Stimulated activated CD8-positive, alpha-beta memory T cell treated with anti-CD3 and anti-CD28 coated beads, Interleukin-15, amount 100 ng/mL, for 1 hour (primary cell): ENCODE measurements at regions not wholly inside any gene's neighbourhood (a gene's known extent, or its start where the extent isn't known, plus 50 kb on each side); places are given as distances from the start of the nearest gene placed in this dataset.
"Not testable (repeated sequence)": the region's sequence is repeated elsewhere in the genome, so short reads cannot be mapped to it uniquely, and the experiment has no call there.

Source experiments
- DNase-seq: peaks from one replicate; pipeline ENCODE4 v3.0.0-alpha.2; 2020; ENCODE audit warnings: low read depth

- no peak for DNase-seq
These were observed 193.3 kb upstream of the PHF14 start for GRCh38 chr7:10780400-10780747.

DNA sequence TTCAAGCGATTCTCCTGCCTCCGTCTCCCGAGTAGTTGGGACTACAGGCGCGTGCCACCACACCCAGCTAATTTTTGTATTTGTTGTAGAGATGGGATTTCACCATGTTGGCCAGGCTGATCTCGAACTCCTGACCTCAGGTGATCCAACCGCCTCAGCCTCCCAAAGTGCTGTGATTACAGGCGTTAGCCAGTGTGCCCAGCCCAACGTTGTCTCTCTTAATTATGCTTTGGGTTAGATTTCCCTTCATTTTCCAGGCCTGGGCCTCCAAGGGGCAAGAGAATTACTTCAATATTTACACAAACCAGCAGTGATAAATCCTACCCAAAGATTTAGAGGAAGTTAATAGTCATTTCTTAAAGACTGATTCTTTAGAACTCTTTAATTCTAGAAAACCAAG, 186.7 kb upstream of the PHF14 start:
- DNase-seq, result not testable (repeated sequence)

GRCh38 chr7:10789170-10789569, 184.5 kb upstream of the PHF14 start:
- DNase-seq, result no peak

DNA sequence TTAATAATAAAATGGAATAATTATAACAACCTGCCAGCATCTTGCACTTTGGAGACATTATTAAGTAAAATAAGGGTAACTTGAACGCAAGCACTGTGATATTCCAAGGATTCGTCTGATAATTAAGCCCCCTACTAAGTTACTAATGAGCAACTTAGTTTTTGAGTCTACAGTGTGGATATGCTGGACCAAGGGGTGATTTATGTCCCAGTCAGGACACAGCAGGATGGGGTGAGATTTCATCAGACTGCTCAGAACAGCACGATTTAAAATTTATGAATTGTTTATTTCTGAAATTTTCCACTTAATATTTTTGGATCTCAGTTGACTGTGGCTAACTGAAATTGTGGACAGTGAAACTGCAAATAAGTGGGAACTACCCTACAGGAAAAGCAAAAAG, 182.8 kb upstream of the PHF14 start:
- no peak for DNase-seq

GRCh38 chr7:10793995-10794775, 179.5 kb upstream of the PHF14 start:
- no peak for DNase-seq

DNA sequence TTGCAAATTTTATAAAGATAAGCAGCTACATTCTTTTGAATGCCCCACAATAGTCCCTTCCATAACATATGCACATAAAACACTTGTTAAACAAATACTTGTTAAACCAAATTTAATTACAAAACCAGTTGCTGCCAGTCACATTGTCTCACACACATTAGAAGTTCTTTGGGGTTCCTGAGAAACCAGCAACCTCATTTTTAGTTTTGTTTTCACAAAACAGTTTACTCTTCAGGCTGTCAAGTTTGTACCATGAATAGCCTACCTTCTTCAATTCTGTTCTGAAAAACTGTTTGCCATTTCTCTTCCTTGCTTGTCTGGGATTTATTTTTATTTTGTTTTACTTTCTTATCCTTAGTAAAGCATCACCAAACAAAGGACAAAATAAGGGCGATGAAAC, 176.5 kb upstream of the PHF14 start:
- no peak for DNase-seq

GRCh38 chr7:10798044-10798443, 175.6 kb upstream of the PHF14 start:
- no peak for DNase-seq

- DNase-seq, result no peak
These were observed 174.2 kb upstream of the PHF14 start for GRCh38 chr7:10799475-10799874.

DNA sequence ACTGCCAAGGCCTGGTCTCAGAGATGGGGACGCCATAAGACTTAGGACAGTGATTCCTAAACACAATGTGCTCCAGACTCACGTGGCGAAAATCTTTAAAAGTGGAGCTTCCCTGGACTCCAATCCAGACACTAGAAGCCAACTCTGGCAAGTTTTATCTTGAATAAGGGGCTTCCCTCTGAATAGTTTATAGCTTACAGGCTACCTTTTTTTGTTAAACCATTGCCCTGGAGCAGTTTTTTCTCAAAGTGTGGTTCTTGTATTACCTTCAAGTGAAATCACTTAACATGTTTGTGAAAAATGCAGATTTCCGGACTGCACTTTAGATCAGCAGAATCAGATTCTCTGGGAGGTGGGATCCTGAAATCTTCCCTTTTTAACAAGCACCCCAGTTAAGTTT, 171.7 kb upstream of the PHF14 start:
- no peak for DNase-seq

- no peak for DNase-seq
These were observed 171.1 kb upstream of the PHF14 start for GRCh38 chr7:10802526-10802925.

DNA sequence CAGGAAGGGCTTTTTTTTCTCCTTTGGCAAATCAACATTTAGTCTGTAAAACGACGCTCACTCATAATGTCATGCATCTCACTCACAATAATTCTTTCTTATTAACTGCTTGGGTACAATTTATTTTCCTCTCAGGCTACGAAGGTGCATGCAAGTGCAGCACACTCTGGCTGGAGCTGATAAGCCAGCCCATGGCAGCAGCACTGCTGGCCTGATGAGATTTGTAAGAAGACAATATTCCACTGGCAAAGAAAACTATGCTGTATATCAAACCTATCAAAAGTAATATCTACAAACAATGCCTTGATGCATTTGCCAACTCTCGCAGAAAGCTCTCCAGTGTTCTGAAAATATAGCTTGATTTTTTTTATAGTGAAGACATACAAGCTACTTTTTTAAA, 170.0 kb upstream of the PHF14 start:
- no peak for DNase-seq

DNA sequence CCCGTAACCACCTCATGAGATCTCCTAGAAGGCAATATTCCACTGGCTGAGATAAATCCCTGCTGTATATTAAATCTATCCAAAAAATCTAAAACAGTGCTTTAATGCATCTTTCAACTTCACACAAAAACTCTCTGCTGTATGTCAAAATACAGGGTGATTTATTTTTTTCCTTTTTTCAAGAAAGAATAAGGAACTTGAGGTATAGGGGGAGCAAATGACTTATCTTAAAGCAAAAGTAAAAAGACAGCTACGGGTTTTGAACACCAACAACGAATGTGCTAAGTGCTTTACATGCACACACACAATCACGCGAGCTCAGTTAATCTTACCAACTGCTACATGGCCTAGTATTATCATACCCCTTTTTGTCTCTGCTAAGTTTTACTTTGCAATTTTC, 168.9 kb upstream of the PHF14 start:
- DNase-seq, result no peak

DNA sequence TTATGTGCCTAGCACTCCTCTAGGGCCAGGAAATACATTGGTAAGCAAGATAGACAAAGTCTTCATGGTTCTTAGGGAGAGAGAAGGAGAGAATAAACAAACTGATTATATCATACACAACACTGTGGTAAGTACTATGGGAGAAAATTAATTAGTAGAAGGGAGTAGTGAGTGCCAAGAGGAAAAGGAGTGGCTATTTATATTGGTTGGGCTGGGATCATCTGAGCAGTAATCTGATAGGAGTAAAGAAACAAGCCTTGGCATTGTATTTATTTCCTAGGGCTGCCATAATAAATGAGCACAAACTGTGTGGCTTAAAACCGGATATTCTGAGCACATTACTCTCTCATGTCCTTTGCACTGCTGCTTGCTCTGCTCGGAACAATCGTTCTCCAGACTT, 158.1 kb upstream of the PHF14 start:
- DNase-seq, result no peak

DNA sequence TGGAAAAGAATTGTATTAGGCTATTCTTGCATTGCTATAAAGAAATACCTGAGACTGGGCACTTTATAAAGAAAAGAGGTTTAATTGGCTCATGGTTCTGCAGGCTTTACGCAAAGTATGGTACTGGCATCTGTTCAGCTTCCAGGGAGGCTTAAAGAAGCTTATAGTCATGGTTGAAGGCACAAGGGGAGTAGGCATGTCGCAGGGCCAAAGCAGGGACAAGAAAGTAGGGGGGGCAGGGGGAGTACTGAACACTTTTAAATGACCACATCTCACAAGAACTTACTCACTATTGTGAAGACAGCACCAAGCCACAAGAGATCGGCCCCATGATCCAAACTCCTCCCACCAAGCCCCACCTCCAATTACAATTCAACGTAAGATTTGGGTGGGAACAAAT, 152.5 kb upstream of the PHF14 start:
- no peak for DNase-seq

GRCh38 chr7:10824154-10824553, 149.5 kb upstream of the PHF14 start:
- no peak for DNase-seq

GRCh38 chr7:10838228-10838627, 135.4 kb upstream of the PHF14 start:
- no peak for DNase-seq

DNA sequence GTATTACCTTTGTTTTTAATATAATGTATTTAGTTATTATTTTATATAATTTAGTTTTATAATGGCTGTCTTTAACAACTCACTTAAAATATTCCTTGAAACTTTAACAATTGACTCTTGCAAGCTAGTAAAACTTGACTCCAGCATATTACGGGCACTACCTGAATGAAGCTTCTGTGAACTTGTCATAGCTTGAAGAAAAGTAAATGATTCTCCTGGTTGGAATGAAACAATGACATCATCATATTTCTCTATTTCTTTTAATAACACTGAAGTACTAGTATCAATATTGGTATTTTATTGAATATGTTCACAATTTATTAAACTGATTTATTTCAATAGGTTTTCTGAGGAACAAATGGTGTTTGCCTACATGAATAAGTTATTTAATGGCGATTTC, 128.4 kb upstream of the PHF14 start:
- no peak for DNase-seq

DNA sequence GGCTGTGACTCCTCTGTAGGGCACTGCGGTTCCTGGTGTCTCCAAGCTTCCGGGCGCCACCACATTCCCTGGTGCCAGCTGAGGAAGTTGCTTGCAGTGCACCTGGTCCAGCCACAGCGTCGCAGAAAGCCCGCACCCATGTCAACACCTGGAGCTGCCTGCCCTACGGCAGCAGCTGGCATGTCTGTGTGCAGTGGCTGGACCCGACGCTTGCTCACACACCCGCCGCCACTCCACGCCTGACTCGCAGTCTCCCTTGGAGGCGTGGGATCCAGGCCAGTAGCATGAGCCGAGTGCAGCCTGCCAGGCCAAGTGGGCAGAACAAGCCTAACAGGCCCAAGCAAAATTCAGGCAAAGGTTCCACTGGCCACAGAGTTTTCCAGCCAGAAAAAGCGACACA, 118.1 kb upstream of the PHF14 start:
- no peak for DNase-seq

DNA sequence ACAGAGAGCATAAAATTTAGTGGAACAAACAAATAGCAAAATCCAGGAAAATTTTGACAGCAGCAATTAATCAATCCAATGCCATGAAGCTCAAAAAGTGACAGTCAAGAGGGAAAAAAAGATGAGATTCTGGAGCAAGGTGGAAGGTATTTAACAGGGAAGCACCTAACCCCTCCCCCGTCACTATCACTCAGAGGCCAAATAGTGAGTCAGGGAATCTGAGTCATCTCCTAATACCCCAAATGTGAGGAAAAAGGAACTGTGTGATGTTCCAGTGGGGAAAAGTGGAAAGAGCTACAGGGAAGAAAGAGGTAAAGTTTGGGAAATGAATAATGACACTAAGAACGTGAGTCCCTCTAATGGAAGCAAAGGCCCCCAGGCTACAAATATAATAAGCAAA, 113.2 kb upstream of the PHF14 start:
- no peak for DNase-seq

DNA sequence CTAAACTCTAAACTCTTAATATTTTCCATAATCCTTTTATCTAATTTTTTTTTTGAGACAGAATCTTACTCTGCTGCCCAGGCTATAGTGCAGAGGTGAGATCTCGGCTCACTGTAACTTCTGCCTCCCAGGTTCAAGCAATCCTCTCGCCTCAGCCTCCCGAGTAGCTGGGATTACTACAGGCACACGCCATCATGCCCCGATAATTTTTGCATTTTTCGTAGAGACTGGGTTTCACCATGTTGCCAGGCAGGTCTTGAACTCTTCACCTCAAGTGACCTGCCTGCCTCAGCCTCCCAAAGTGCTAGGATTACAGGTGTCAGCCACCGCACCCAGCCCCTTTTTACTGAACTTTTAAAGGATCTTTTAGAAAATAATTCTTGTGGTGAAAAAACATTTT, 110.2 kb upstream of the PHF14 start:
- DNase-seq, result no peak

DNA sequence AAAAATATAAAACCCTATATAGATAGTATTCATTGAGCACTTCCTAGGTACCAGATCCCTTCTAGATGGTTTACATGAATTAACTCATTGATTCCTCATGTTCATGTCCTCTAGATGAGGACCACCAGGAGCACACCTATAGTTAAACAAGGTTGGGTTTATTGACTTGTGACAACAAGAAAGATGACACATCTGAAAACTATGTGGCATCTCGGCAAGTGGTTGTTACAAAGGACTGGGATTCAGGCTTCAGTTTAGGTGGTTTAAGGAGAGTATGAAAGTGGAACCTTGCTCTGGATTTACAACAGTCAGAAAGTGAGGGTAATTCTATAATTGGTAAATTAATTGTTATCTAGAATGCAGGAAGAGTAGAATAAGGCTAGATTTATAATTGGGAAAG, 99.0 kb upstream of the PHF14 start:
- DNase-seq, result no peak

DNA sequence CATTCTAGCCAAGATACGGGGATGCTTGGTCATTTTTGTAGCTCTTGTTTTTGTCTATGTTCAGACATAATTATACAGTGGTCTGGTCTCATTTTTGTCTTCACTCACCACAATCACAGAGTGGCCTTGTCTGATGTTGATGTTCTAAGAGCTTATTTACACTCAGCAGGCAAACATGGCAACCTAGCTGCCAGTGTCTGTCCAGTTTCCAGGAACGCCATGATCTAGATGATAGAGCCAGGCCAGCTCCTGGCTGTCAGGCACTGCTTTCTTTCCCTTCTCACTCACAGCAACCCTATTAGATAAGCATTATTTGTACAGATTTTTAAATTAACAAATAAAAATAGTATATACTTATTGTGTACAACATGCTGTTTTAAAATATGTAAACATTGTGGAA, 98.6 kb upstream of the PHF14 start:
- DNase-seq, result no peak

DNA sequence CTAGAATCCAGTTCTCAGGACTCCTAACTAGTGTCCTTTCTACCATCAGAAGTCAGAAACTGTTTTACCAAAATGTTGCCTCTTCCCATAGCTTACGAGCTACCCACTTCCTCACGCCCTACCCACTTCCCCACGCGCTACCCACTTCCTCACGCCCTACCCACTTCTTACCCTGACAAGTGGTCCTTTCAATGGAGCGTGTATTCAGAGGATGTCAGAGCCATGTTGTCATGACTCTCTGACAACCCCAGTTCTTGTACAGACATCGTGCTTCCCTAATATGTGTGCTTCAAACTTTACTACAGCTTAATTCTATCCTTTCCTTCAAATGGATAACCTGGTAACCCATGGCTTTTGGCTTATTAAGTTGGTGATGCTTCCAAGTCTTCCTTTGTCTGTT, 84.8 kb upstream of the PHF14 start:
- DNase-seq, result no peak

DNA sequence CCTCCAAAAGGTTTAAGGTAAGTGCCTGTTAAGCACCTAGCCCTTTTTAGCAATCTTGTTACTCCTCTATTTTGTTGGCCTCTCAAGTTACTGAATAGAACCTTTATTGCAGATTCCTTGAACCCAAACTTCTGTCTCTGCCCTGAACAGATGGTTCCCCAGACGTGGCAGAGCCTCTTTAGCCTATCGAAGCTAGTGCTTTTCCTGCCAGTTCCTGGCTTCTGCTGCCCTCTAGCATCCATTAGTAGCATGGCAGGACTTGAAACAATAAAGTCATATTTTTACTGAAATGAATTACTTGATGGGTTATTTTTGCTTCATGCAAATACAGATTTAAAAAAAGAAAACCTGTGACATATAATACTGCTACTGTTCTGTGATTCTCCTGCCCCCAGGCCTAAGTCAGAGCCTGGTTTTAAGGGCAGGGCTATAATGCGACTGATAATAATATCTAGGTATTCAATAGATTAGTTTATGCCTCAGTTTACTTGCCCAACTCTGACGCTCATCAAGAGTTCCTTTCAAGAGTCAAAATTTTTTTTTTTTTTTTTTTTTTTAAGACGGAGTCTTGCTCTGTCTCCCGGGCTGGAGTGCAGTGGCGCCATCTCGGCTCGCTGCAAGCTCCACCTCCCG, 84.3 kb upstream of the PHF14 start:
- DNase-seq, result peak; percentile 3
